Caco-2 (cell line): ENCODE measurements at regions not wholly inside any gene's neighbourhood (a gene's known extent, or its start where the extent isn't known, plus 50 kb on each side); places are given as distances from the start of the nearest gene placed in this dataset.
"Not testable (repeated sequence)": the region's sequence is repeated elsewhere in the genome, so short reads cannot be mapped to it uniquely, and the experiment has no call there.

Experiments
- BruUV-seq: library from RNA; stranded (reverse); fragments of 400-500 nt; replicated peaks from 2 replicates; lab custom pipeline; 2021; lab: Mats Ljungman, UMichigan
- CTCF ChIA-PET: fragments of 300-600 bp; sonication (Branson Sonifier 250); formaldehyde crosslinking; loops from one replicate; lab custom pipeline; 2022; ENCODE audit warnings: antibody characterized with exemption; lab: Charles Lee
- POLR2A ChIA-PET: fragments of 300-600 bp; sonication (Branson Sonifier 250); formaldehyde crosslinking; loops from one replicate; lab custom pipeline; 2022; ENCODE audit warnings: antibody characterized with exemption; lab: Charles Lee
- DNase-seq, 2 experiments: peaks; one replicate each; pipeline versions ENCODE4 v3.0.0 to v3.0.0-alpha.2; 2020 to 2022
- H3K27me3 ChIP-seq: replicated peaks from 2 replicates; pipeline ENCODE4 v1.6.0; 2011; ENCODE audit warnings: low read length; ENCODE audit not compliant: control insufficient read depth, insufficient read depth
- H3K36me3 ChIP-seq: 2 replicates; pipeline ENCODE4 v1.5.1; 2011; ENCODE audit warnings: low read length; ENCODE audit not compliant: control insufficient read depth, insufficient read depth
- H3K4me1 ChIP-seq: fragments of 250-450 bp; sonication (Bioruptor Pico); 2 replicates; pipeline ENCODE4 v1.5.1; 2020; ENCODE audit warnings: mild to moderate bottlenecking
- H3K4me3 ChIP-seq: 2 replicates; pipeline ENCODE4 v1.5.1; 2011; ENCODE audit warnings: low read depth, mild to moderate bottlenecking, control low read depth, low read length
- H3K9me3 ChIP-seq: fragments of 250-450 bp; sonication (Bioruptor Pico); 2 replicates; pipeline ENCODE4 v1.5.1; 2020; ENCODE audit warnings: mild to moderate bottlenecking, moderate library complexity
- H3K27ac Mint-ChIP-seq: one replicate; pipeline ENCODE4 v1.8.0; 2022; ENCODE audit warnings: mixed read lengths; ENCODE audit not compliant: unreplicated experiment
- H3K27me3 Mint-ChIP-seq: one replicate; pipeline ENCODE4 v1.8.0; 2022; ENCODE audit warnings: mixed read lengths; ENCODE audit not compliant: insufficient read depth, unreplicated experiment
- H3K36me3 Mint-ChIP-seq: one replicate; pipeline ENCODE4 v1.8.0; 2022; ENCODE audit warnings: mild to moderate bottlenecking, mixed read lengths; ENCODE audit not compliant: insufficient read depth, unreplicated experiment
- H3K4me1 Mint-ChIP-seq: one replicate; pipeline ENCODE4 v1.8.0; 2022; ENCODE audit warnings: low read depth, mixed read lengths; ENCODE audit not compliant: unreplicated experiment
- H3K4me3 Mint-ChIP-seq: one replicate; pipeline ENCODE4 v1.8.0; 2022; ENCODE audit warnings: mild to moderate bottlenecking, moderate library complexity, mixed read lengths; ENCODE audit not compliant: unreplicated experiment
- H3K9me3 Mint-ChIP-seq: one replicate; pipeline ENCODE4 v1.8.0; 2022; ENCODE audit warnings: mixed read lengths; ENCODE audit not compliant: unreplicated experiment
- intact Hi-C: fragments of 100-400 bp; cut with micrococcal nuclease; formaldehyde crosslinking; loops from one replicate; pipeline ENCODE4 v1.10.0; 2022; ENCODE audit not compliant: unreplicated experiment
- TF ChIP-seq, protein P1 (sequence below), 2 experiments: fragments of 200-600 bp in 1 of 2; IDR thresholded peaks; 1 replicate in 1 of 2; 2 replicates in 1 of 2; pipeline versions ENCODE4 v1.5.1 to v1.8.0; 2011 to 2022; ENCODE audit warnings: antibody characterized with exemption in 1 of 2, control low read depth in 1 of 2, inconsistent platforms in 1 of 2, low read depth in 1 of 2, low read length in 1 of 2, mild to moderate bottlenecking in 1 of 2, moderate library complexity in 1 of 2; ENCODE audit not compliant: insufficient read depth in 1 of 2, severe bottlenecking in 1 of 2, unreplicated experiment in 1 of 2

DNA sequence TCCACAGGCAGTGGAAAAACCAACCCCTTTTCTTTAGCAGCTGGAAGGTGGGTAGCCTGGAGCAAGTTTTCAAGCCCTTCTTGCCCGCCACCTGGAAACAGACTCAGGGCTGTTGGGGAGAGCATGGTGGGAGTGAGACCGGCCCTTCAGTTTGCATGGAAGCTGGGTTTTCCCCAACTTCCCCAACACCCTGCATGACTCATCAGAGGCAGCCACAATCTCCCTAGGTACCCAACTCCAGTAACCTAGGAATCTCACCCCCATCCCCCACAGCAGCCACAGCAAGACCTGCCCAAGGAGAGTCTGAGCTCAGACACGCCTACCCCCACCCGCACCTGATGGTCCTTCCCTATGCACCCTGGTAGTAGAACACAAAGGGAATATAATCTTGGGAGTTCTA, 86.3 kb upstream of the IRAK1BP1 start:
- no peak for DNase-seq
- no TSS peak for BruUV-seq
- peaks cover 6% of the 10 kb centered on the region for H3K4me1 Mint-ChIP-seq
- no peak overlapping the region for H3K27ac Mint-ChIP-seq
- intact Hi-C loops, result no loop called here
- no peaks in the 10 kb centered on the region for H3K9me3 Mint-ChIP-seq
- H3K4me3 Mint-ChIP-seq, result no peak overlapping the region
- Histone ChIP-seq H3K27me3 (no peaks in the 10 kb centered on the region), H3K36me3 (no peaks in the 10 kb centered on the region), H3K4me1 (no peaks in the 10 kb centered on the region), H3K9me3 (no peaks in the 10 kb centered on the region), H3K4me3 (no peak overlapping the region)
- H3K36me3 Mint-ChIP-seq, result no peaks in the 10 kb centered on the region
- CTCF ChIA-PET, result no interaction called here
- POLR2A ChIA-PET, result no interaction called here
- no peaks in the 10 kb centered on the region for H3K27me3 Mint-ChIP-seq
- TF ChIP-seq, protein P1, sequence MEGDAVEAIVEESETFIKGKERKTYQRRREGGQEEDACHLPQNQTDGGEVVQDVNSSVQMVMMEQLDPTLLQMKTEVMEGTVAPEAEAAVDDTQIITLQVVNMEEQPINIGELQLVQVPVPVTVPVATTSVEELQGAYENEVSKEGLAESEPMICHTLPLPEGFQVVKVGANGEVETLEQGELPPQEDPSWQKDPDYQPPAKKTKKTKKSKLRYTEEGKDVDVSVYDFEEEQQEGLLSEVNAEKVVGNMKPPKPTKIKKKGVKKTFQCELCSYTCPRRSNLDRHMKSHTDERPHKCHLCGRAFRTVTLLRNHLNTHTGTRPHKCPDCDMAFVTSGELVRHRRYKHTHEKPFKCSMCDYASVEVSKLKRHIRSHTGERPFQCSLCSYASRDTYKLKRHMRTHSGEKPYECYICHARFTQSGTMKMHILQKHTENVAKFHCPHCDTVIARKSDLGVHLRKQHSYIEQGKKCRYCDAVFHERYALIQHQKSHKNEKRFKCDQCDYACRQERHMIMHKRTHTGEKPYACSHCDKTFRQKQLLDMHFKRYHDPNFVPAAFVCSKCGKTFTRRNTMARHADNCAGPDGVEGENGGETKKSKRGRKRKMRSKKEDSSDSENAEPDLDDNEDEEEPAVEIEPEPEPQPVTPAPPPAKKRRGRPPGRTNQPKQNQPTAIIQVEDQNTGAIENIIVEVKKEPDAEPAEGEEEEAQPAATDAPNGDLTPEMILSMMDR (IDR thresholded peaks at IDR 0.05; ENCODE audit: insufficient read depth in 1 of 2, low read depth in 1 of 2, low read length in 1 of 2, severe bottlenecking in 1 of 2, unreplicated experiment in 1 of 2), result no peak

DNA sequence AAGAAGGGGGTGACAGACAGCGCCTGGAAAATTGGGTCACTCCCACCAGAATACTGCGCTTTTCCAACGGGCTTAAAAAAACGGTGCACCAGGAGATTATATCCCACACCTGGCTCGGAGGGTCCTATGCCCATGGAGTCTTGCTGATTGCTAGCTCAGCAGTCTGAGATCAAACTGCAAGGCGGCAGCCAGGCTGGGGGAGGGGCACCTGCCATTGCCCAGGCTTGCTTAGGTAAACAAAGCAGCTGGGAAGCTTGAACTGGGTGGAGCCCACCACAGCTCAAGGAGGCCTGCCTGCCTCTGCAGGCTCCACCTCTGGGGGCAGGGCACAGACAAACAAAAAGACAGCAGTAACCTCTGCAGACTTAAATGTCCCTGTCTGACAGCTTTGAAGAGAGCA, 84.0 kb upstream of the IRAK1BP1 start:
- H3K4me1 Mint-ChIP-seq, H3K9me3 ChIP-seq, H3K36me3 ChIP-seq, BruUV-seq, H3K4me1 ChIP-seq, intact Hi-C loops, H3K9me3 Mint-ChIP-seq, H3K27ac Mint-ChIP-seq, H3K36me3 Mint-ChIP-seq, H3K27me3 ChIP-seq, H3K27me3 Mint-ChIP-seq, POLR2A ChIA-PET, H3K4me3 ChIP-seq: not testable (repeated sequence)
- H3K4me3 Mint-ChIP-seq, result peak overlapping the region; percentile 47
- DNase-seq, result peak; percentile 36 to 45
- CTCF ChIA-PET, result interaction anchor here (0.9 kb wide), 1 partner anchor 27 kb away, joined by 3 read pairs; no protein-coding TSS in a partner anchor

DNA sequence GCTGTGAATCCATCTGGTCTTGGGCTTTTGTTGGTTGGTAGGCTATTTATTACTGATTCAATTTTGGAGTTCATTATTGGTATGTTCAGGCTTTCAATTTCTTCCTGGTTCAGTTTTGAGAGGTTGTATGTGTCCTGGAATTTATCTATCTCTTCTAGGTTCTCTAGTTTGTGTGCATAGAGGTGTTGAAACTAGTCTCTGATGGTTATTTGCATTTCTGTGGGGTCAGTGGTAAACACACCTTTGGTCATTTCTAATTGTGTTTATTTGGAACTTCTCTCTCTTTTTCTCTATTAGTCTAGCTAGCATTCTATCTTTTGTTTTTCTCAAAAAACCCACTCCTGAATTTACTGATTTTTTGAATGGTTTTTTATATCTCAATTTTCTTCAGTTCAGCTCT, 70.1 kb upstream of the IRAK1BP1 start:
- POLR2A ChIA-PET, result no interaction called here
- H3K36me3 Mint-ChIP-seq, result no peaks in the 10 kb centered on the region

More for the DNA sequence above, 70.1 kb upstream of the IRAK1BP1 start:
- intact Hi-C loops, result no loop called here
- Mint-ChIP-seq H3K4me3 (no peak overlapping the region), H3K27ac (no peak overlapping the region), H3K4me1 (no peaks in the 10 kb centered on the region), H3K9me3 (peaks cover 10% of the 10 kb centered on the region), H3K27me3 (no peaks in the 10 kb centered on the region)
- H3K9me3 ChIP-seq, result no peaks in the 10 kb centered on the region
- H3K4me1 ChIP-seq, result no peaks in the 10 kb centered on the region
- BruUV-seq, result no TSS peak
- TF ChIP-seq, protein P1 (IDR thresholded peaks at IDR 0.05; ENCODE audit: insufficient read depth in 1 of 2, low read depth in 1 of 2, low read length in 1 of 2, severe bottlenecking in 1 of 2, unreplicated experiment in 1 of 2), result no peak
- no peak for DNase-seq
- CTCF ChIA-PET, result no interaction called here
- H3K36me3 ChIP-seq, result no peaks in the 10 kb centered on the region
- H3K4me3 ChIP-seq, result no peak overlapping the region
- no peaks in the 10 kb centered on the region for H3K27me3 ChIP-seq
